HCT116 (cell line): ENCODE measurements at regions not wholly inside any gene's neighbourhood (a gene's known extent, or its start where the extent isn't known, plus 50 kb on each side); places are given as distances from the start of the nearest gene placed in this dataset.
A peak's percentile ranks its signal among the peaks of the same experiment; 100 is the strongest.

Experiments used
- ATAC-seq: fragments of 200-7000 bp; cut with Tn5 transposase; 2 replicates; pipeline ENCODE4 v1.9.1; 2020; ENCODE audit warnings: mild to moderate bottlenecking, moderate library complexity
- BruUV-seq: library from RNA; stranded (reverse); fragments of 400-500 nt; replicated peaks from 2 replicates; lab custom pipeline; 2021; lab: Mats Ljungman, UMichigan
- CTCF ChIA-PET: fragments of 300-600 bp; sonication (Branson Sonifier 250); formaldehyde crosslinking; loops from one replicate; lab custom pipeline; 2021; ENCODE audit warnings: antibody characterized with exemption; lab: Charles Lee
- POLR2A ChIA-PET: fragments of 300-600, 350-600 bp; sonication (Branson Sonifier 250); formaldehyde crosslinking; loops from one replicate; lab custom pipeline; 2021; ENCODE audit warnings: antibody characterized with exemption; lab: Charles Lee
- RAD21 ChIA-PET, 2 experiments: fragments of 300-600 bp; sonication (Branson Sonifier 250); formaldehyde crosslinking; loops; one replicate each; lab custom pipeline; 2023; ENCODE audit warnings: low total read pairs in 2 of 2; ENCODE audit not compliant: uncharacterized antibody in 2 of 2, unreplicated experiment in 2 of 2, low non-redundant PET in 1 of 2; lab: Charles Lee
- DNase-seq: peaks from one replicate; pipeline ENCODE4 v3.0.0-alpha.2; 2010; ENCODE audit warnings: low read depth, low spot score
- H2AFZ ChIP-seq: fragments of 200-600 bp; shearing (Covaris generic), sonication (generic); 2 replicates; pipeline ENCODE4 v1.6.1; 2017; ENCODE audit warnings: low read depth, mixed run types, mixed read lengths, antibody characterized with exemption, low read length; ENCODE audit not compliant: poor library complexity, severe bottlenecking
- H3K27ac ChIP-seq: 2 replicates; pipeline ENCODE4 v1.5.1; 2012; ENCODE audit warnings: low read depth, low read length
- H3K27me3 ChIP-seq: fragments of 200-600 bp; sonication (generic); 2 replicates; pipeline ENCODE4 v1.6.1; 2016; ENCODE audit warnings: mixed run types, low read length, mixed read lengths; ENCODE audit not compliant: insufficient read depth
- H3K36me3 ChIP-seq, 2 experiments: fragments of 200-500 bp in 1 of 2; fragments of 200-600 bp in 1 of 2; sonication (Bioruptor generic) in 1 of 2; sonication (generic) in 1 of 2; 2 replicates each; pipeline versions ENCODE4 v1.5.1 to v1.6.1; 2014 to 2016; ENCODE audit warnings: low read length in 2 of 2, inconsistent platforms in 1 of 2, mixed read lengths in 1 of 2, mixed run types in 1 of 2; ENCODE audit not compliant: insufficient read depth in 2 of 2, control insufficient read depth in 1 of 2
- H3K4me1 ChIP-seq, 2 experiments: fragments of 200-600 bp in 1 of 2; sonication (generic) in 1 of 2; 2 replicates each; pipeline versions ENCODE4 v1.5.1 to v1.6.1; 2012 to 2017; ENCODE audit warnings: low read length in 2 of 2, inconsistent platforms in 1 of 2, mild to moderate bottlenecking in 1 of 2, mixed read lengths in 1 of 2, mixed run types in 1 of 2, moderate library complexity in 1 of 2; ENCODE audit not compliant: insufficient read depth in 2 of 2, control insufficient read depth in 1 of 2
- H3K4me2 ChIP-seq: fragments of 200-600 bp; sonication (generic); 2 replicates; pipeline ENCODE4 v1.6.1; 2017; ENCODE audit warnings: mixed run types, low read length, mixed read lengths
- H3K4me3 ChIP-seq, 2 experiments: fragments of 200-600 bp in 1 of 2; sonication (generic) in 1 of 2; replicated peaks in 1 of 2; 2 replicates each; pipeline ENCODE4 v1.5.1; 2011 to 2016; ENCODE audit warnings: low read length in 2 of 2, control low read depth in 1 of 2, low read depth in 1 of 2, mild to moderate bottlenecking in 1 of 2, mixed read lengths in 1 of 2, mixed run types in 1 of 2
- H3K79me2 ChIP-seq: fragments of 200-600 bp; sonication (generic); 2 replicates; pipeline ENCODE4 v1.6.1; 2017; ENCODE audit warnings: mild to moderate bottlenecking, mixed run types, low read length, moderate library complexity, mixed read lengths; ENCODE audit not compliant: insufficient read depth
- H3K9ac ChIP-seq: fragments of 200-600 bp; sonication (generic); 2 replicates; pipeline ENCODE4 v1.6.1; 2016; ENCODE audit warnings: low read length, mixed read lengths
- H3K9me2 ChIP-seq: fragments of 200-600 bp; sonication (generic), shearing (Covaris generic); 2 replicates; pipeline ENCODE4 v1.6.1; 2017; ENCODE audit warnings: mixed run types, mild to moderate bottlenecking, moderate library complexity; ENCODE audit not compliant: insufficient read depth
- H3K9me3 ChIP-seq, 2 experiments: fragments of 200-500 bp in 1 of 2; fragments of 200-600 bp in 1 of 2; sonication (Bioruptor generic) in 1 of 2; sonication (generic) in 1 of 2; 2 replicates each; pipeline ENCODE4 v1.6.1; 2014 to 2017; ENCODE audit warnings: low read length in 2 of 2, mixed read lengths in 2 of 2, inconsistent platforms in 1 of 2, low read depth in 1 of 2, mild to moderate bottlenecking in 1 of 2, mixed run types in 1 of 2, moderate library complexity in 1 of 2; ENCODE audit not compliant: control insufficient read depth in 1 of 2, insufficient read depth in 1 of 2
- H4K20me1 ChIP-seq: fragments of 200-600 bp; sonication (generic), shearing (Covaris generic); 2 replicates; pipeline ENCODE4 v1.6.1; 2017; ENCODE audit warnings: mixed run types, mild to moderate bottlenecking, moderate library complexity; ENCODE audit not compliant: insufficient read depth
- CBX3 ChIP-seq: IDR thresholded peaks from 2 replicates; pipeline ENCODE4 v1.6.1; 2012; ENCODE audit warnings: low read depth
- CEBPB ChIP-seq: IDR thresholded peaks from 2 replicates; pipeline ENCODE4 v1.6.1; 2012; ENCODE audit warnings: low read depth
- EGR1 ChIP-seq: IDR thresholded peaks from 2 replicates; pipeline ENCODE4 v1.6.1; 2012; ENCODE audit warnings: low read depth
- ELF1 ChIP-seq: IDR thresholded peaks from 2 replicates; pipeline ENCODE4 v1.6.1; 2012; ENCODE audit warnings: low read depth, borderline replicate concordance
- EZH2 ChIP-seq: fragments of 200-600 bp; sonication (generic); IDR thresholded peaks from 2 replicates; pipeline ENCODE4 v1.6.1; 2017; ENCODE audit warnings: antibody characterized with exemption, mixed run types
- EZH2phosphoT487 ChIP-seq: fragments of 200-600 bp; IDR thresholded peaks from 2 replicates; pipeline ENCODE4 v1.6.1; 2018; ENCODE audit warnings: antibody characterized with exemption, borderline replicate concordance
- JUND ChIP-seq: IDR thresholded peaks from 2 replicates; pipeline ENCODE4 v1.6.1; 2012
- POLR2A ChIP-seq: IDR thresholded peaks from 2 replicates; pipeline ENCODE4 v1.7.0; 2011; ENCODE audit warnings: borderline replicate concordance; ENCODE audit not compliant: insufficient read depth, insufficient read length; ENCODE audit errors: extremely low read depth
- POLR2AphosphoS5 ChIP-seq: IDR thresholded peaks from 2 replicates; pipeline ENCODE4 v1.6.1; 2011; ENCODE audit warnings: mild to moderate bottlenecking, low read depth, low read length, moderate library complexity
- RAD21 ChIP-seq: IDR thresholded peaks from 2 replicates; pipeline ENCODE4 v1.6.1; 2012; ENCODE audit warnings: low read depth, mild to moderate bottlenecking
- SIN3A ChIP-seq: IDR thresholded peaks from 2 replicates; pipeline ENCODE4 v1.6.1; 2012; ENCODE audit warnings: low read depth
- SP1 ChIP-seq: IDR thresholded peaks from 2 replicates; pipeline ENCODE4 v1.6.1; 2012; ENCODE audit warnings: low read depth
- TCF7L2 ChIP-seq: IDR thresholded peaks from 2 replicates; pipeline ENCODE4 v1.7.0; 2011; ENCODE audit warnings: borderline replicate concordance, inconsistent platforms; ENCODE audit not compliant: insufficient read depth, insufficient read length; ENCODE audit errors: extremely low read depth
- ZFX ChIP-seq: fragments of 450-650 bp; IDR thresholded peaks from 2 replicates; pipeline ENCODE4 v1.6.1; 2017
- ZNF274 ChIP-seq: fragments of 200-500 bp; sonication (Bioruptor generic); IDR thresholded peaks from 2 replicates; pipeline ENCODE4 v1.6.1; 2014; ENCODE audit warnings: mild to moderate bottlenecking, low read depth, low read length, inconsistent platforms
- intact Hi-C: fragments of 100-400 bp; cut with micrococcal nuclease; formaldehyde crosslinking; loops from 2 replicates; pipeline ENCODE4 v1.10.0; 2022
- TF ChIP-seq, protein P1 (sequence below): IDR thresholded peaks from 2 replicates; pipeline ENCODE4 v1.6.1; 2011; ENCODE audit warnings: mild to moderate bottlenecking, low read length, moderate library complexity; ENCODE audit not compliant: insufficient replicate concordance; ENCODE audit errors: extremely low read depth
- TF ChIP-seq, protein P2 (sequence below): IDR thresholded peaks from 2 replicates; pipeline ENCODE4 v1.6.1; 2012; ENCODE audit warnings: low read depth
- TF ChIP-seq, protein P3 (sequence below): IDR thresholded peaks from 2 replicates; pipeline ENCODE4 v1.6.1; 2012
- TF ChIP-seq, protein P4 (sequence below): IDR thresholded peaks from 2 replicates; pipeline ENCODE4 v1.6.1; 2012
- TF ChIP-seq, protein P5 (sequence below), 3 experiments: fragments of 200-600 bp in 1 of 3; sonication (generic) in 1 of 3; IDR thresholded peaks in 2 of 3; conservative IDR thresholded peaks in 1 of 3; 2 replicates each; pipeline ENCODE4 v1.5.1; 2012 to 2017; ENCODE audit warnings: low read depth in 2 of 3, low read length in 2 of 3, antibody characterized with exemption in 1 of 3, borderline replicate concordance in 1 of 3, control low read depth in 1 of 3, mild to moderate bottlenecking in 1 of 3, mixed read lengths in 1 of 3, mixed run types in 1 of 3, moderate library complexity in 1 of 3; ENCODE audit not compliant: insufficient read depth in 1 of 3

DNA sequence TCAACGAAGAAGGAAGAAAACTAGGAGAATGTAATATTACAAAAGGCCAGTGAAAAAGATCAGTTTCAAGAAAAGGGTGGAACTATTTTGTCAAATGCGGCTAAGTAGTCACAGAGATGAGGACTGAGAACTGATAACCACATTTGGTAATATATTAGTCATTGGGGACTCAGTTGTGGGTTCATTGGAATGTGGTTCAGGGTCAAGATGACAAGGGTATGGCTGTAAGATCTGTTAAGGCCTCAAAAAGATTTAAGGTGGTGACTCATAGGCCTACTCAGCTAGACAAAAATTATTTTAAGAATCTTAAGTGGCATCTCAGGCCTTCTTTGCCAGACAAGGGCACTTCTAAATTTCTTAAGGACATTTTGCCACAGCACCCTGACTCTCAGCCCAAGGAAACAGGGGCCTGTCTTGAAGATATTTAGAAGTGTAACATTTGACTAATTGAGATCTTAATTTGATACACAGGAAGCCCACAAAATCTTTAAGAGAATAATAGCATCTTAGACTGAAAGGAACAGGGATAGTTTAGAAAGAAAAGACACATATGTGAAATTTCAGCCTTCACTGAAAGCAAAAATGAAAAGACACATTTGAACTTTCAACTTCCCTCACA lies 81.3 kb downstream of the STRADB start:
- no peaks in the 10 kb centered on the region for H3K36me3 ChIP-seq
- no peaks in the 10 kb centered on the region for H3K27me3 ChIP-seq
- ChIA-PET RAD21 (no interaction called here), POLR2A (no interaction called here), CTCF (no interaction called here)
- no peaks in the 10 kb centered on the region for H3K9me2 ChIP-seq
- DNase-seq (peak; percentile 90), ATAC-seq (peak; percentile 99)
- no peak overlapping the region for H3K27ac ChIP-seq
- H3K9me3 ChIP-seq, result peaks cover 0 to 8% of the 10 kb centered on the region in 2 experiments; a peak in 2 of 4 replicates
- intact Hi-C loops, result no loop called here
- H2AFZ ChIP-seq, result peak overlapping the region; percentile 25
- no peak overlapping the region for H3K4me3 ChIP-seq
- H3K4me2 ChIP-seq, result peak overlapping the region; percentile 50
- H3K9ac ChIP-seq, result no peak overlapping the region
- H3K4me1 ChIP-seq, result peaks cover 0 to 18% of the 10 kb centered on the region in 2 experiments; a peak in 3 of 4 replicates
- H3K79me2 ChIP-seq, result no peaks in the 10 kb centered on the region
- no peaks in the 10 kb centered on the region for H4K20me1 ChIP-seq
- BruUV-seq, result no TSS peak
- no peak for TF ChIP-seq ZFX
- TF ChIP-seq, protein P1, sequence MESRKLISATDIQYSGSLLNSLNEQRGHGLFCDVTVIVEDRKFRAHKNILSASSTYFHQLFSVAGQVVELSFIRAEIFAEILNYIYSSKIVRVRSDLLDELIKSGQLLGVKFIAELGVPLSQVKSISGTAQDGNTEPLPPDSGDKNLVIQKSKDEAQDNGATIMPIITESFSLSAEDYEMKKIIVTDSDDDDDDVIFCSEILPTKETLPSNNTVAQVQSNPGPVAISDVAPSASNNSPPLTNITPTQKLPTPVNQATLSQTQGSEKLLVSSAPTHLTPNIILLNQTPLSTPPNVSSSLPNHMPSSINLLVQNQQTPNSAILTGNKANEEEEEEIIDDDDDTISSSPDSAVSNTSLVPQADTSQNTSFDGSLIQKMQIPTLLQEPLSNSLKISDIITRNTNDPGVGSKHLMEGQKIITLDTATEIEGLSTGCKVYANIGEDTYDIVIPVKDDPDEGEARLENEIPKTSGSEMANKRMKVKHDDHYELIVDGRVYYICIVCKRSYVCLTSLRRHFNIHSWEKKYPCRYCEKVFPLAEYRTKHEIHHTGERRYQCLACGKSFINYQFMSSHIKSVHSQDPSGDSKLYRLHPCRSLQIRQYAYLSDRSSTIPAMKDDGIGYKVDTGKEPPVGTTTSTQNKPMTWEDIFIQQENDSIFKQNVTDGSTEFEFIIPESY, result no peak
- TF ChIP-seq EZH2phosphoT487, result no peak
- peak; percentile 91 for TF ChIP-seq TCF7L2
- TF ChIP-seq EZH2, result no peak
- TF ChIP-seq, protein P2, sequence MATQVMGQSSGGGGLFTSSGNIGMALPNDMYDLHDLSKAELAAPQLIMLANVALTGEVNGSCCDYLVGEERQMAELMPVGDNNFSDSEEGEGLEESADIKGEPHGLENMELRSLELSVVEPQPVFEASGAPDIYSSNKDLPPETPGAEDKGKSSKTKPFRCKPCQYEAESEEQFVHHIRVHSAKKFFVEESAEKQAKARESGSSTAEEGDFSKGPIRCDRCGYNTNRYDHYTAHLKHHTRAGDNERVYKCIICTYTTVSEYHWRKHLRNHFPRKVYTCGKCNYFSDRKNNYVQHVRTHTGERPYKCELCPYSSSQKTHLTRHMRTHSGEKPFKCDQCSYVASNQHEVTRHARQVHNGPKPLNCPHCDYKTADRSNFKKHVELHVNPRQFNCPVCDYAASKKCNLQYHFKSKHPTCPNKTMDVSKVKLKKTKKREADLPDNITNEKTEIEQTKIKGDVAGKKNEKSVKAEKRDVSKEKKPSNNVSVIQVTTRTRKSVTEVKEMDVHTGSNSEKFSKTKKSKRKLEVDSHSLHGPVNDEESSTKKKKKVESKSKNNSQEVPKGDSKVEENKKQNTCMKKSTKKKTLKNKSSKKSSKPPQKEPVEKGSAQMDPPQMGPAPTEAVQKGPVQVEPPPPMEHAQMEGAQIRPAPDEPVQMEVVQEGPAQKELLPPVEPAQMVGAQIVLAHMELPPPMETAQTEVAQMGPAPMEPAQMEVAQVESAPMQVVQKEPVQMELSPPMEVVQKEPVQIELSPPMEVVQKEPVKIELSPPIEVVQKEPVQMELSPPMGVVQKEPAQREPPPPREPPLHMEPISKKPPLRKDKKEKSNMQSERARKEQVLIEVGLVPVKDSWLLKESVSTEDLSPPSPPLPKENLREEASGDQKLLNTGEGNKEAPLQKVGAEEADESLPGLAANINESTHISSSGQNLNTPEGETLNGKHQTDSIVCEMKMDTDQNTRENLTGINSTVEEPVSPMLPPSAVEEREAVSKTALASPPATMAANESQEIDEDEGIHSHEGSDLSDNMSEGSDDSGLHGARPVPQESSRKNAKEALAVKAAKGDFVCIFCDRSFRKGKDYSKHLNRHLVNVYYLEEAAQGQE, result no peak
- TF ChIP-seq CBX3, result peak; percentile 76; the same call in 1 of the 2 replicates
- TF ChIP-seq, protein P3, sequence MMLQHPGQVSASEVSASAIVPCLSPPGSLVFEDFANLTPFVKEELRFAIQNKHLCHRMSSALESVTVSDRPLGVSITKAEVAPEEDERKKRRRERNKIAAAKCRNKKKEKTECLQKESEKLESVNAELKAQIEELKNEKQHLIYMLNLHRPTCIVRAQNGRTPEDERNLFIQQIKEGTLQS, result peak; percentile 54; the same call in 1 of the 2 replicates
- TF ChIP-seq, protein P4, sequence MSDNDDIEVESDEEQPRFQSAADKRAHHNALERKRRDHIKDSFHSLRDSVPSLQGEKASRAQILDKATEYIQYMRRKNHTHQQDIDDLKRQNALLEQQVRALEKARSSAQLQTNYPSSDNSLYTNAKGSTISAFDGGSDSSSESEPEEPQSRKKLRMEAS, result no peak
- no peak for TF ChIP-seq EGR1
- TF ChIP-seq, protein P5, sequence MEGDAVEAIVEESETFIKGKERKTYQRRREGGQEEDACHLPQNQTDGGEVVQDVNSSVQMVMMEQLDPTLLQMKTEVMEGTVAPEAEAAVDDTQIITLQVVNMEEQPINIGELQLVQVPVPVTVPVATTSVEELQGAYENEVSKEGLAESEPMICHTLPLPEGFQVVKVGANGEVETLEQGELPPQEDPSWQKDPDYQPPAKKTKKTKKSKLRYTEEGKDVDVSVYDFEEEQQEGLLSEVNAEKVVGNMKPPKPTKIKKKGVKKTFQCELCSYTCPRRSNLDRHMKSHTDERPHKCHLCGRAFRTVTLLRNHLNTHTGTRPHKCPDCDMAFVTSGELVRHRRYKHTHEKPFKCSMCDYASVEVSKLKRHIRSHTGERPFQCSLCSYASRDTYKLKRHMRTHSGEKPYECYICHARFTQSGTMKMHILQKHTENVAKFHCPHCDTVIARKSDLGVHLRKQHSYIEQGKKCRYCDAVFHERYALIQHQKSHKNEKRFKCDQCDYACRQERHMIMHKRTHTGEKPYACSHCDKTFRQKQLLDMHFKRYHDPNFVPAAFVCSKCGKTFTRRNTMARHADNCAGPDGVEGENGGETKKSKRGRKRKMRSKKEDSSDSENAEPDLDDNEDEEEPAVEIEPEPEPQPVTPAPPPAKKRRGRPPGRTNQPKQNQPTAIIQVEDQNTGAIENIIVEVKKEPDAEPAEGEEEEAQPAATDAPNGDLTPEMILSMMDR (IDR thresholded peaks at IDR 0.05 in 2 of 3, conservative IDR thresholded peaks at IDR 0.05 in 1 of 3; ENCODE audit: borderline replicate concordance in 1 of 3, insufficient read depth in 1 of 3, low read depth in 2 of 3, low read length in 2 of 3), result no peak
- peak; percentile 19; the same call in 1 of the 2 replicates for TF ChIP-seq POLR2AphosphoS5
- no peak for TF ChIP-seq ZNF274
- TF ChIP-seq ELF1, result no peak
- TF ChIP-seq JUND, result peak; percentile 95
- 0 out of 2 replicates have a peak, but pooled peaks have one; percentile 13 for TF ChIP-seq RAD21
- TF ChIP-seq POLR2A, result no peak
- peak; percentile 66; the same call in 1 of the 2 replicates for TF ChIP-seq SIN3A
- TF ChIP-seq SP1, result peak; percentile 85
- TF ChIP-seq CEBPB, result peak; percentile 80
